ENCODE measurements at regions not wholly inside any gene's neighbourhood (a gene's known extent, or its start where the extent isn't known, plus 50 kb on each side); places are given as distances from the start of the nearest gene placed in this dataset.

- Histone ChIP-seq H3K4ac (ENCODE audit: low read depth, low read length) (no peak overlapping the region), H4K91ac (ENCODE audit: low read depth, low read length) (no peak overlapping the region), H3K4me2 (ENCODE audit: low read length) (no peak overlapping the region), H3K9ac (ENCODE audit: low read length) (no peak overlapping the region), H2AK5ac (ENCODE audit: low read length) (no peak overlapping the region), H3K27me3 (ENCODE audit: insufficient read depth, low read length) (no peaks in the 10 kb centered on the region), H3K4me3 (ENCODE audit: low read depth, low read length) (no peak overlapping the region), H3K18ac (ENCODE audit: low read length) (no peak overlapping the region), H3K79me1 (ENCODE audit: low read length) (no peaks in the 10 kb centered on the region), H3K9me3 (ENCODE audit: insufficient read depth, low read depth, low read length) (no peaks in the 10 kb centered on the region), H3K79me2 (ENCODE audit: control insufficient read depth, insufficient read depth, low read length, poor library complexity) (no peaks in the 10 kb centered on the region), H4K8ac (ENCODE audit: low read depth, low read length) (no peak overlapping the region), H2BK120ac (ENCODE audit: insufficient read depth, low read length, poor library complexity) (no peak overlapping the region), H3K4me1 (ENCODE audit: control insufficient read depth in 1 of 2, insufficient read depth in 2 of 2, low read length in 2 of 2) (no peaks in the 10 kb centered on the region), H2AFZ (ENCODE audit: insufficient read depth, low read length, poor library complexity) (no peak overlapping the region), H3K27ac (ENCODE audit: low read depth, low read length) (no peak overlapping the region), H2BK5ac (ENCODE audit: low read depth, low read length, poor library complexity) (no peak overlapping the region), H4K12ac (ENCODE audit: low read depth, low read length) (no peak overlapping the region), H3K23ac (ENCODE audit: low read length) (no peak overlapping the region), H3K14ac (ENCODE audit: low read length) (no peak overlapping the region), H3K36me3 (ENCODE audit: control insufficient read depth in 1 of 2, insufficient read depth in 2 of 2, low read length in 2 of 2) (no peaks in the 10 kb centered on the region), H2BK12ac (ENCODE audit: low read length) (no peak overlapping the region)
- no CpG with 5 or more reads among the region's 1 CpG for WGBS (ENCODE audit: extremely low coverage, insufficient coverage, insufficient read length)
- DNase-seq, result no peak
These were observed 303.7 kb upstream of the SLC24A2 start for GRCh38 chr9:20092561-20092960.

GRCh38 chr9:20087481-20087880, 298.6 kb upstream of the SLC24A2 start:
- Histone ChIP-seq H4K8ac (ENCODE audit: low read depth, low read length) (no peak overlapping the region), H3K23ac (ENCODE audit: low read length) (no peak overlapping the region), H2AK5ac (ENCODE audit: low read length) (no peak overlapping the region), H3K14ac (ENCODE audit: low read length) (no peak overlapping the region), H3K79me1 (ENCODE audit: low read length) (no peaks in the 10 kb centered on the region), H2BK12ac (ENCODE audit: low read length) (no peak overlapping the region), H4K91ac (ENCODE audit: low read depth, low read length) (no peak overlapping the region), H3K9me3 (ENCODE audit: insufficient read depth, low read depth, low read length) (no peaks in the 10 kb centered on the region), H2BK120ac (ENCODE audit: insufficient read depth, low read length, poor library complexity) (no peak overlapping the region), H3K18ac (ENCODE audit: low read length) (no peak overlapping the region), H2BK5ac (ENCODE audit: low read depth, low read length, poor library complexity) (no peak overlapping the region), H3K79me2 (ENCODE audit: control insufficient read depth, insufficient read depth, low read length, poor library complexity) (no peaks in the 10 kb centered on the region), H3K27me3 (ENCODE audit: insufficient read depth, low read length) (no peaks in the 10 kb centered on the region), H3K27ac (ENCODE audit: low read depth, low read length) (no peak overlapping the region), H3K4me1 (ENCODE audit: control insufficient read depth in 1 of 2, insufficient read depth in 2 of 2, low read length in 2 of 2) (no peaks in the 10 kb centered on the region), H3K36me3 (ENCODE audit: control insufficient read depth in 1 of 2, insufficient read depth in 2 of 2, low read length in 2 of 2) (no peaks in the 10 kb centered on the region), H3K9ac (ENCODE audit: low read length) (no peak overlapping the region), H2AFZ (ENCODE audit: insufficient read depth, low read length, poor library complexity) (no peak overlapping the region), H4K12ac (ENCODE audit: low read depth, low read length) (no peak overlapping the region), H3K4me3 (ENCODE audit: low read depth, low read length) (no peak overlapping the region), H3K4ac (ENCODE audit: low read depth, low read length) (no peak overlapping the region), H3K4me2 (ENCODE audit: low read length) (no peak overlapping the region)
- no peak for DNase-seq
- WGBS (ENCODE audit: extremely low coverage, insufficient coverage, insufficient read length), result no CpG with 5 or more reads among the region's 1 CpG

- Histone ChIP-seq H4K8ac (ENCODE audit: low read depth, low read length) (no peak overlapping the region), H3K9me3 (ENCODE audit: insufficient read depth, low read depth, low read length) (no peaks in the 10 kb centered on the region), H3K27me3 (ENCODE audit: insufficient read depth, low read length) (no peaks in the 10 kb centered on the region), H3K9ac (ENCODE audit: low read length) (no peak overlapping the region), H3K79me2 (ENCODE audit: control insufficient read depth, insufficient read depth, low read length, poor library complexity) (no peaks in the 10 kb centered on the region), H3K36me3 (ENCODE audit: control insufficient read depth in 1 of 2, insufficient read depth in 2 of 2, low read length in 2 of 2) (no peaks in the 10 kb centered on the region), H3K18ac (ENCODE audit: low read length) (no peak overlapping the region), H2AFZ (ENCODE audit: insufficient read depth, low read length, poor library complexity) (no peak overlapping the region), H4K12ac (ENCODE audit: low read depth, low read length) (no peak overlapping the region), H2BK120ac (ENCODE audit: insufficient read depth, low read length, poor library complexity) (no peak overlapping the region), H3K14ac (ENCODE audit: low read length) (no peak overlapping the region), H3K23ac (ENCODE audit: low read length) (no peak overlapping the region), H3K4me2 (ENCODE audit: low read length) (no peak overlapping the region), H2BK5ac (ENCODE audit: low read depth, low read length, poor library complexity) (no peak overlapping the region), H4K91ac (ENCODE audit: low read depth, low read length) (no peak overlapping the region), H2BK12ac (ENCODE audit: low read length) (no peak overlapping the region), H3K4me1 (ENCODE audit: control insufficient read depth in 1 of 2, insufficient read depth in 2 of 2, low read length in 2 of 2) (no peaks in the 10 kb centered on the region), H2AK5ac (ENCODE audit: low read length) (no peak overlapping the region), H3K27ac (ENCODE audit: low read depth, low read length) (no peak overlapping the region), H3K4ac (ENCODE audit: low read depth, low read length) (no peak overlapping the region), H3K4me3 (ENCODE audit: low read depth, low read length) (no peak overlapping the region), H3K79me1 (ENCODE audit: low read length) (no peaks in the 10 kb centered on the region)
- DNase-seq, result no peak
- WGBS (ENCODE audit: extremely low coverage, insufficient coverage, insufficient read length), result no CpG with 5 or more reads among the region's 1 CpG
These were observed 297.0 kb upstream of the SLC24A2 start for GRCh38 chr9:20085842-20086241.

- Histone ChIP-seq H3K14ac (ENCODE audit: low read length) (no peak overlapping the region), H3K27me3 (ENCODE audit: insufficient read depth, low read length) (no peaks in the 10 kb centered on the region), H4K12ac (ENCODE audit: low read depth, low read length) (no peak overlapping the region), H2BK12ac (ENCODE audit: low read length) (no peak overlapping the region), H3K9me3 (ENCODE audit: insufficient read depth, low read depth, low read length) (no peaks in the 10 kb centered on the region), H2BK120ac (ENCODE audit: insufficient read depth, low read length, poor library complexity) (no peak overlapping the region), H3K4me3 (ENCODE audit: low read depth, low read length) (no peak overlapping the region), H3K4ac (ENCODE audit: low read depth, low read length) (no peak overlapping the region), H3K79me2 (ENCODE audit: control insufficient read depth, insufficient read depth, low read length, poor library complexity) (no peaks in the 10 kb centered on the region), H3K4me1 (ENCODE audit: control insufficient read depth in 1 of 2, insufficient read depth in 2 of 2, low read length in 2 of 2) (no peaks in the 10 kb centered on the region), H4K91ac (ENCODE audit: low read depth, low read length) (no peak overlapping the region), H4K8ac (ENCODE audit: low read depth, low read length) (no peak overlapping the region), H3K4me2 (ENCODE audit: low read length) (no peak overlapping the region), H3K79me1 (ENCODE audit: low read length) (no peaks in the 10 kb centered on the region), H3K27ac (ENCODE audit: low read depth, low read length) (no peak overlapping the region), H3K18ac (ENCODE audit: low read length) (no peak overlapping the region), H3K23ac (ENCODE audit: low read length) (no peak overlapping the region), H3K36me3 (ENCODE audit: control insufficient read depth in 1 of 2, insufficient read depth in 2 of 2, low read length in 2 of 2) (no peaks in the 10 kb centered on the region), H2AK5ac (ENCODE audit: low read length) (no peak overlapping the region), H3K9ac (ENCODE audit: low read length) (peak overlapping the region; percentile 53), H2AFZ (ENCODE audit: insufficient read depth, low read length, poor library complexity) (no peak overlapping the region), H2BK5ac (ENCODE audit: low read depth, low read length, poor library complexity) (no peak overlapping the region)
- no peak for DNase-seq
- no CpG with 5 or more reads among the region's 2 CpGs for WGBS (ENCODE audit: extremely low coverage, insufficient coverage, insufficient read length)
These were observed 295.3 kb upstream of the SLC24A2 start for GRCh38 chr9:20084125-20084524.

Data from trophoblast cell (in vitro differentiated cells and primary cell).